PFSK-1 (cell line): ENCODE measurements at regions not wholly inside any gene's neighbourhood (a gene's known extent, or its start where the extent isn't known, plus 50 kb on each side); places are given as distances from the start of the nearest gene placed in this dataset.

Source experiments
- FOXP2 ChIP-seq: optimal IDR thresholded peaks from 2 replicates; pipeline ENCODE3; 2011; ENCODE audit warnings: borderline replicate concordance, control low read depth, inconsistent platforms; ENCODE audit not compliant: insufficient read depth; ENCODE audit errors: extremely low read length, extremely low read depth
- POLR2AphosphoS5 ChIP-seq: IDR thresholded peaks from 2 replicates; pipeline ENCODE4 v1.6.1; 2012; ENCODE audit warnings: low read depth, mild to moderate bottlenecking, control low read depth, low read length, moderate library complexity
- REST ChIP-seq, 2 experiments: IDR thresholded peaks; 2 replicates each; pipeline versions ENCODE4 v1.6.1 to v1.8.0; 2011 to 2012; ENCODE audit warnings: low read depth in 2 of 2, low read length in 2 of 2, control low read depth in 1 of 2, inconsistent platforms in 1 of 2, mild to moderate bottlenecking in 1 of 2, moderate library complexity in 1 of 2; ENCODE audit not compliant: insufficient read depth in 1 of 2
- SIN3A ChIP-seq: IDR thresholded peaks from 2 replicates; pipeline ENCODE4 v1.6.1; 2012; ENCODE audit warnings: mild to moderate bottlenecking, low read length, moderate library complexity, borderline replicate concordance; ENCODE audit not compliant: insufficient read depth
- TAF1 ChIP-seq: IDR thresholded peaks from 2 replicates; pipeline ENCODE4 v1.6.1; 2012; ENCODE audit warnings: low read length, control low read depth, borderline replicate concordance; ENCODE audit not compliant: insufficient read depth

- TF ChIP-seq REST (IDR thresholded peaks at IDR 0.05; ENCODE audit: insufficient read depth in 1 of 2, low read depth in 2 of 2, low read length in 2 of 2) (no peak), POLR2AphosphoS5 (no peak), SIN3A (no peak), FOXP2 (no peak), TAF1 (no peak)
Measured at GRCh38 chrX:45959567-45959966, 585.7 kb downstream of the ZNF674 start.

- TF ChIP-seq SIN3A: no peak
- no peak for TF ChIP-seq FOXP2
- no peak for TF ChIP-seq TAF1
- no peak for TF ChIP-seq POLR2AphosphoS5
- TF ChIP-seq REST (IDR thresholded peaks at IDR 0.05; ENCODE audit: insufficient read depth in 1 of 2, low read depth in 2 of 2, low read length in 2 of 2): no peak
Measured at GRCh38 chrX:45956191-45956870, 588.9 kb downstream of the ZNF674 start.

GRCh38 chrX:45955661-45956060, 589.6 kb downstream of the ZNF674 start:
- no peak for TF ChIP-seq REST (IDR thresholded peaks at IDR 0.05; ENCODE audit: insufficient read depth in 1 of 2, low read depth in 2 of 2, low read length in 2 of 2)
- no peak for TF ChIP-seq FOXP2
- no peak for TF ChIP-seq POLR2AphosphoS5
- TF ChIP-seq TAF1: no peak
- no peak for TF ChIP-seq SIN3A

GRCh38 chrX:45954026-45954425, 591.2 kb downstream of the ZNF674 start:
- TF ChIP-seq SIN3A (no peak), POLR2AphosphoS5 (no peak), REST (IDR thresholded peaks at IDR 0.05; ENCODE audit: insufficient read depth in 1 of 2, low read depth in 2 of 2, low read length in 2 of 2) (no peak), TAF1 (no peak), FOXP2 (no peak)

- no peak for TF ChIP-seq TAF1
- no peak for TF ChIP-seq POLR2AphosphoS5
- TF ChIP-seq SIN3A: no peak
- TF ChIP-seq FOXP2: no peak
- no peak for TF ChIP-seq REST (IDR thresholded peaks at IDR 0.05; ENCODE audit: insufficient read depth in 1 of 2, low read depth in 2 of 2, low read length in 2 of 2)
Measured at GRCh38 chrX:45952030-45952429, 593.2 kb downstream of the ZNF674 start.
